DND-41 (cell line): ENCODE measurements at regions not wholly inside any gene's neighbourhood (a gene's known extent, or its start where the extent isn't known, plus 50 kb on each side); places are given as distances from the start of the nearest gene placed in this dataset.

Experiments
- ATAC-seq: fragments of 200-7000 bp; cut with Tn5 transposase; 3 replicates; pipeline ENCODE4 v1.9.1; 2021; ENCODE audit warnings: low read depth; ENCODE audit not compliant: insufficient read depth
- DNase-seq: peaks from one replicate; pipeline ENCODE4 v3.0.0-alpha.2; 2020
- H2AFZ ChIP-seq: 2 replicates; pipeline ENCODE4 v1.6.0; 2012; ENCODE audit warnings: low read depth, low read length
- H3K27ac ChIP-seq: 2 replicates; pipeline ENCODE4 v1.5.1; 2012; ENCODE audit warnings: low read length, inconsistent platforms
- H3K27me3 ChIP-seq: fragments of 200-600 bp; sonication (generic); 2 replicates; pipeline ENCODE4 v1.6.0; 2012; ENCODE audit warnings: low read length, mild to moderate bottlenecking, inconsistent platforms; ENCODE audit not compliant: insufficient read depth, poor library complexity
- H3K36me3 ChIP-seq: 2 replicates; pipeline ENCODE4 v1.5.1; 2012; ENCODE audit warnings: low read length, inconsistent platforms; ENCODE audit not compliant: insufficient read depth
- H3K4me1 ChIP-seq: 2 replicates; pipeline ENCODE4 v1.5.1; 2012; ENCODE audit warnings: mild to moderate bottlenecking, low read length; ENCODE audit not compliant: insufficient read depth
- H3K4me2 ChIP-seq: 2 replicates; pipeline ENCODE4 v1.6.0; 2012; ENCODE audit warnings: mild to moderate bottlenecking, moderate library complexity, low read length, inconsistent platforms; ENCODE audit not compliant: insufficient read depth
- H3K4me3 ChIP-seq, 2 experiments: fragments of 200-600 bp in 1 of 2; shearing (Covaris generic) in 1 of 2; 2 replicates each; pipeline ENCODE4 v1.5.1; 2012 to 2016; ENCODE audit warnings: inconsistent platforms in 2 of 2, low read length in 2 of 2, mild to moderate bottlenecking in 2 of 2, low read depth in 1 of 2, moderate library complexity in 1 of 2
- H3K79me2 ChIP-seq: 2 replicates; pipeline ENCODE4 v1.6.0; 2012; ENCODE audit warnings: low read length, inconsistent platforms; ENCODE audit not compliant: insufficient read depth
- H3K9ac ChIP-seq: 2 replicates; pipeline ENCODE4 v1.6.0; 2012; ENCODE audit warnings: low read depth, mild to moderate bottlenecking, inconsistent platforms, low read length, moderate library complexity
- H3K9me3 ChIP-seq: 2 replicates; pipeline ENCODE4 v1.5.1; 2012; ENCODE audit warnings: low read length, moderate library complexity, mild to moderate bottlenecking, inconsistent platforms; ENCODE audit not compliant: insufficient read depth, severe bottlenecking
- H4K20me1 ChIP-seq: 2 replicates; pipeline ENCODE4 v1.6.0; 2012; ENCODE audit warnings: low read length; ENCODE audit not compliant: insufficient read depth
- EZH2 ChIP-seq: IDR thresholded peaks from 3 replicates; pipeline ENCODE4 v1.6.1; 2012; ENCODE audit warnings: borderline replicate concordance, low read depth, mild to moderate bottlenecking, moderate library complexity, low read length, inconsistent platforms; ENCODE audit not compliant: severe bottlenecking
- TF ChIP-seq, protein P1 (sequence below): IDR thresholded peaks from 2 replicates; pipeline ENCODE4 v1.5.1; 2012; ENCODE audit warnings: borderline replicate concordance, low read length, moderate library complexity, mild to moderate bottlenecking; ENCODE audit not compliant: poor library complexity, severe bottlenecking; ENCODE audit errors: extremely low read depth

DNA sequence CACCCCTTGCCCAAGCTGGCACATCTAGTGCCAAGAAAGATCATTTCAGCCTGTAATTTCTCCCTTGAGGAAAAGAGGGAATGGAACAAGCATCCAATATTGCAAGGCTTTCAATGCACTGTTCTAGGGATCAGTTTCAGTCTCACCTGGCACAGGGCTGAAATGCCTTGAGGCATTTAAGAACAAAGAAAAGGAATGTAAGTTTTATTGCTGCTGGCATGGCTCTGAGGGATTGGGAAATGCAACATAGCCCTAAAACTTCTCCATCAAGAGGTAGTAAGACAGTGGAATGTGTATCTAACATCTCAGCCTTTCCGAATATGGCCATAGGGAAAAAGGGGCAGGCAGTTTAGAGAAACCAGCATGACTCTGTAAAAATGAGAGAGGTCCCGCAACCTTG is 732.6 kb upstream of the LCORL start:
- H3K4me3 ChIP-seq, result no peak overlapping the region
- H3K4me2 ChIP-seq, result no peak overlapping the region
- H3K9ac ChIP-seq, result no peak overlapping the region
- no peak for DNase-seq
- no peaks in the 10 kb centered on the region for H3K36me3 ChIP-seq
- no peaks in the 10 kb centered on the region for H4K20me1 ChIP-seq
- H2AFZ ChIP-seq, result no peak overlapping the region
- no peaks in the 10 kb centered on the region for H3K4me1 ChIP-seq
- no peak for ATAC-seq
- no peaks in the 10 kb centered on the region for H3K9me3 ChIP-seq
- H3K27me3 ChIP-seq, result no peaks in the 10 kb centered on the region
- H3K79me2 ChIP-seq, result no peaks in the 10 kb centered on the region
- TF ChIP-seq EZH2, result no peak
- no peak overlapping the region for H3K27ac ChIP-seq

DNA sequence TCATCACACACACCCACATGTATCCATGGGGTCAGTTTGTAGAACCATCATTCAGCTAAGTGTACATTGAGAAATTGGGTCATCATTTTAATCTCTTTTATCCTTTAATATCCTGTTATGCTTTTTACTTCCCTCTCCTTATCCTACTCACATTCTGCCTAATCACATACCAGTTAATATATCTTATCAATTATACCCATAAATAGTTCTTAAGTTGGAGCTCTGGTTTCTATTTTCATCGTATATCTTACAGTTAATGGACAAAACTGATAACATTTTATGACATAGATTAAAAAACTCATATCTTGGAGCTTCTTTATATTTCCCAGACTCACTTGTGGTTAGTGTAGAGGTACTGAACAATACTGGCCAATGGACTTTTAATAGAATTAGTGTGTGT is 729.5 kb upstream of the LCORL start:
- Histone ChIP-seq H3K36me3 (no peaks in the 10 kb centered on the region), H3K27ac (no peak overlapping the region), H3K79me2 (no peaks in the 10 kb centered on the region), H3K4me3 (no peak overlapping the region), H3K9ac (no peak overlapping the region), H4K20me1 (no peaks in the 10 kb centered on the region), H3K9me3 (no peaks in the 10 kb centered on the region), H3K4me2 (no peak overlapping the region), H2AFZ (no peak overlapping the region), H3K4me1 (no peaks in the 10 kb centered on the region), H3K27me3 (no peaks in the 10 kb centered on the region)
- no peak for ATAC-seq
- DNase-seq, result no peak
- TF ChIP-seq, protein P1, sequence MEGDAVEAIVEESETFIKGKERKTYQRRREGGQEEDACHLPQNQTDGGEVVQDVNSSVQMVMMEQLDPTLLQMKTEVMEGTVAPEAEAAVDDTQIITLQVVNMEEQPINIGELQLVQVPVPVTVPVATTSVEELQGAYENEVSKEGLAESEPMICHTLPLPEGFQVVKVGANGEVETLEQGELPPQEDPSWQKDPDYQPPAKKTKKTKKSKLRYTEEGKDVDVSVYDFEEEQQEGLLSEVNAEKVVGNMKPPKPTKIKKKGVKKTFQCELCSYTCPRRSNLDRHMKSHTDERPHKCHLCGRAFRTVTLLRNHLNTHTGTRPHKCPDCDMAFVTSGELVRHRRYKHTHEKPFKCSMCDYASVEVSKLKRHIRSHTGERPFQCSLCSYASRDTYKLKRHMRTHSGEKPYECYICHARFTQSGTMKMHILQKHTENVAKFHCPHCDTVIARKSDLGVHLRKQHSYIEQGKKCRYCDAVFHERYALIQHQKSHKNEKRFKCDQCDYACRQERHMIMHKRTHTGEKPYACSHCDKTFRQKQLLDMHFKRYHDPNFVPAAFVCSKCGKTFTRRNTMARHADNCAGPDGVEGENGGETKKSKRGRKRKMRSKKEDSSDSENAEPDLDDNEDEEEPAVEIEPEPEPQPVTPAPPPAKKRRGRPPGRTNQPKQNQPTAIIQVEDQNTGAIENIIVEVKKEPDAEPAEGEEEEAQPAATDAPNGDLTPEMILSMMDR, result no peak
- no peak for TF ChIP-seq EZH2

DNA sequence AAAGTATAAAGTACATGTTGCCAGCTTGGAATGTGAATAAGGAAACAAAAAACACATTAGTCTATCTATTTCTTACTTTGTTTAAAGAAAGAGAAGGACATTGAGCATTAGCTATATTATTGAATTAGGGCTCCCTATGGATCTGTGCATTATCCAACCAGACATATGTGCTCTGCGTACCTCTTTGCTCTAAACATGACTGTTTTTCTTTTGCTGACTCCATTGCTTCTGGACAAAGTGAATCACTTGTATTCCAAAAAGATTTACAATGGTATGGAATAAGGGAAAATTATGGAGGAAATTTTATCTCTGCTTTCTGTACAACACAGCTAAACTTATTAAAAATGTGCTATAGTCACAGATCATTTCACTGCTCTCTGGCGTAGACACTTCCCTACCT is 727.8 kb upstream of the LCORL start:
- no peak overlapping the region for H3K4me2 ChIP-seq
- no peaks in the 10 kb centered on the region for H3K79me2 ChIP-seq
- no peak overlapping the region for H3K9ac ChIP-seq
- H3K4me1 ChIP-seq, result no peaks in the 10 kb centered on the region
- H3K27ac ChIP-seq, result no peak overlapping the region
- no peaks in the 10 kb centered on the region for H3K36me3 ChIP-seq
- H3K4me3 ChIP-seq, result no peak overlapping the region
- TF ChIP-seq, protein P1, result no peak
- TF ChIP-seq EZH2, result no peak
- H3K9me3 ChIP-seq, result no peaks in the 10 kb centered on the region
- H2AFZ ChIP-seq, result no peak overlapping the region
- no peaks in the 10 kb centered on the region for H3K27me3 ChIP-seq
- ATAC-seq (no peak), DNase-seq (no peak)
- H4K20me1 ChIP-seq, result no peaks in the 10 kb centered on the region

DNA sequence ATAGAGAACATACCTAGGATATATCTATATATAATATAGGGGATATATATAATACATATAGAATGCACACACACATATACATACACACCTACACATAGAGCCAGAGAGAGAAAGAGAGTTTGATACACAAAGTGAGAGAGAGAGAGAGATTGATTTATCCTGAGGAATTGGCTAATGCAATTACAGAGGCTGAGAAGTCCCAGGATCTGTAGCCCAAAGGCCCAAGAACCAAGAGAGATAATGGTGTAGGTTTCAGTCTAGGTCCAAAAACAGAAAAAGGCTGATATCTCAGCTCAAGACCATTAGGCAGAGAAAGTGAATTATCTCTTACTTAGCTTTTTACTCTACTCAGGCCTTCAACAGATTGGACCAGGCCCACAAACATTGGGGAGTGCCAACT is 715.0 kb upstream of the LCORL start:
- Histone ChIP-seq H3K9ac (no peak overlapping the region), H3K9me3 (no peaks in the 10 kb centered on the region), H2AFZ (no peak overlapping the region), H3K36me3 (no peaks in the 10 kb centered on the region), H3K4me2 (no peak overlapping the region), H3K79me2 (no peaks in the 10 kb centered on the region), H3K4me1 (no peaks in the 10 kb centered on the region), H3K4me3 (no peak overlapping the region), H4K20me1 (no peaks in the 10 kb centered on the region), H3K27ac (no peak overlapping the region), H3K27me3 (no peaks in the 10 kb centered on the region)
- TF ChIP-seq, protein P1, result no peak
- DNase-seq, result no peak
- no peak for ATAC-seq
